ENCODE measurements at regions not wholly inside any gene's neighbourhood (a gene's known extent, or its start where the extent isn't known, plus 50 kb on each side); places are given as distances from the start of the nearest gene placed in this dataset.
"Not testable (repeated sequence)": the region's sequence is repeated elsewhere in the genome, so short reads cannot be mapped to it uniquely, and the experiment has no call there.

- no peak for DNase-seq (ENCODE audit: low read depth in 1 of 2, low spot score in 2 of 2)
- Histone ChIP-seq H3K4me1 (replicated peaks) (peaks cover 7% of the 10 kb centered on the region), H3K9me3 (replicated peaks) (no peaks in the 10 kb centered on the region), H3K27me3 (replicated peaks) (no peaks in the 10 kb centered on the region), H3K4me3 (no peak overlapping the region), H3K27ac (no peak overlapping the region), H3K36me3 (no peaks in the 10 kb centered on the region)
Measured at GRCh38 chr1:67612788-67613241, 72.2 kb upstream of the GADD45A start.

GRCh38 chr1:67613479-67613878 lies 71.5 kb upstream of the GADD45A start:
- not testable (repeated sequence) for H3K36me3 ChIP-seq; H3K27me3 ChIP-seq (replicated peaks); DNase-seq (ENCODE audit: low read depth in 1 of 2, low spot score in 2 of 2)

GRCh38 chr1:67614511-67614934 lies 70.5 kb upstream of the GADD45A start:
- H3K27ac ChIP-seq: no peak overlapping the region
- peaks cover 22% of the 10 kb centered on the region for H3K4me1 ChIP-seq (replicated peaks)
- H3K27me3 ChIP-seq (replicated peaks): no peaks in the 10 kb centered on the region
- H3K9me3 ChIP-seq (replicated peaks): no peaks in the 10 kb centered on the region
- no peak overlapping the region for H3K4me3 ChIP-seq
- no peaks in the 10 kb centered on the region for H3K36me3 ChIP-seq
- no peak for DNase-seq (ENCODE audit: low read depth in 1 of 2, low spot score in 2 of 2)

More at GRCh38 chr1:67613479-67613878, 71.5 kb upstream of the GADD45A start:
- H3K27ac ChIP-seq; H3K4me3 ChIP-seq; H3K9me3 ChIP-seq (replicated peaks): not testable (repeated sequence)
- H3K4me1 ChIP-seq (replicated peaks): peaks cover 13% of the 10 kb centered on the region

- no peaks in the 10 kb centered on the region for H3K27me3 ChIP-seq (replicated peaks)
Measured at GRCh38 chr1:67615886-67616285, 69.1 kb upstream of the GADD45A start.

GRCh38 chr1:67616394-67616985 lies 68.5 kb upstream of the GADD45A start:
- peaks cover 22% of the 10 kb centered on the region for H3K4me1 ChIP-seq (replicated peaks)
- no peak overlapping the region for H3K27ac ChIP-seq
- H3K9me3 ChIP-seq (replicated peaks): no peaks in the 10 kb centered on the region
- no peak for DNase-seq (ENCODE audit: low read depth in 1 of 2, low spot score in 2 of 2)
- no peaks in the 10 kb centered on the region for H3K36me3 ChIP-seq
- no peak overlapping the region for H3K4me3 ChIP-seq
- H3K27me3 ChIP-seq (replicated peaks): no peaks in the 10 kb centered on the region

More at GRCh38 chr1:67615886-67616285, 69.1 kb upstream of the GADD45A start:
- Histone ChIP-seq H3K36me3 (no peaks in the 10 kb centered on the region), H3K4me1 (replicated peaks) (peaks cover 22% of the 10 kb centered on the region), H3K4me3 (no peak overlapping the region), H3K27ac (no peak overlapping the region), H3K9me3 (replicated peaks) (no peaks in the 10 kb centered on the region)
- no peak for DNase-seq (ENCODE audit: low read depth in 1 of 2, low spot score in 2 of 2)

- peak overlapping the region; percentile 56 for H3K27ac ChIP-seq
- no peaks in the 10 kb centered on the region for H3K27me3 ChIP-seq (replicated peaks)
- peaks cover 22% of the 10 kb centered on the region for H3K4me1 ChIP-seq (replicated peaks)
- DNase-seq (ENCODE audit: low read depth in 1 of 2, low spot score in 2 of 2): peak; percentile 69 to 70
- no peaks in the 10 kb centered on the region for H3K9me3 ChIP-seq (replicated peaks)
- H3K4me3 ChIP-seq: peak overlapping the region; percentile 23
- no peaks in the 10 kb centered on the region for H3K36me3 ChIP-seq
Measured at GRCh38 chr1:67618285-67619018, 66.5 kb upstream of the GADD45A start.

- no peaks in the 10 kb centered on the region for H3K9me3 ChIP-seq (replicated peaks)
- no peak overlapping the region for H3K4me3 ChIP-seq
- H3K36me3 ChIP-seq: no peaks in the 10 kb centered on the region
- H3K27ac ChIP-seq: peak overlapping the region; percentile 56
- no peak for DNase-seq (ENCODE audit: low read depth in 1 of 2, low spot score in 2 of 2)
- no peaks in the 10 kb centered on the region for H3K27me3 ChIP-seq (replicated peaks)
- H3K4me1 ChIP-seq (replicated peaks): peaks cover 22% of the 10 kb centered on the region
Measured at GRCh38 chr1:67619080-67619479, 65.9 kb upstream of the GADD45A start.

- no peaks in the 10 kb centered on the region for H3K27me3 ChIP-seq (replicated peaks)
- no peak overlapping the region for H3K4me3 ChIP-seq
- H3K4me1 ChIP-seq (replicated peaks): peaks cover 25% of the 10 kb centered on the region
- DNase-seq (ENCODE audit: low read depth in 1 of 2, low spot score in 2 of 2): peak in 1 of 2 experiments; percentile 22
- H3K27ac ChIP-seq: no peak overlapping the region
- H3K36me3 ChIP-seq: no peaks in the 10 kb centered on the region
- peaks cover 11% of the 10 kb centered on the region; the same call in 1 of the 2 replicates for H3K9me3 ChIP-seq (replicated peaks)
Measured at GRCh38 chr1:67623906-67624305, 61.1 kb upstream of the GADD45A start.

- Histone ChIP-seq H3K27me3 (replicated peaks) (no peaks in the 10 kb centered on the region), H3K27ac (no peak overlapping the region), H3K9me3 (replicated peaks) (peaks cover 11% of the 10 kb centered on the region; the same call in 1 of the 2 replicates), H3K4me3 (no peak overlapping the region), H3K4me1 (replicated peaks) (peaks cover 26% of the 10 kb centered on the region), H3K36me3 (no peaks in the 10 kb centered on the region)
- peak in 1 of 2 experiments; percentile 15 for DNase-seq (ENCODE audit: low read depth in 1 of 2, low spot score in 2 of 2)
Measured at GRCh38 chr1:67624680-67625079, 60.3 kb upstream of the GADD45A start.

- Histone ChIP-seq H3K9me3 (replicated peaks) (peaks cover 11% of the 10 kb centered on the region; the same call in 1 of the 2 replicates), H3K27ac (peak overlapping the region; percentile 48), H3K4me1 (replicated peaks) (peaks cover 26% of the 10 kb centered on the region), H3K36me3 (no peaks in the 10 kb centered on the region), H3K27me3 (replicated peaks) (no peaks in the 10 kb centered on the region), H3K4me3 (no peak overlapping the region)
- peak; percentile 78 to 81 for DNase-seq (ENCODE audit: low read depth in 1 of 2, low spot score in 2 of 2)
Measured at GRCh38 chr1:67626090-67626860, 58.7 kb upstream of the GADD45A start.

GRCh38 chr1:67626861-67627235 lies 58.2 kb upstream of the GADD45A start:
- Histone ChIP-seq H3K4me1 (replicated peaks) (peaks cover 26% of the 10 kb centered on the region), H3K9me3 (replicated peaks) (peaks cover 11% of the 10 kb centered on the region; the same call in 1 of the 2 replicates), H3K27ac (peak overlapping the region; percentile 48), H3K4me3 (no peak overlapping the region), H3K27me3 (replicated peaks) (no peaks in the 10 kb centered on the region), H3K36me3 (no peaks in the 10 kb centered on the region)
- DNase-seq (ENCODE audit: low read depth in 1 of 2, low spot score in 2 of 2): no peak

GRCh38 chr1:67627336-67627735 lies 57.7 kb upstream of the GADD45A start:
- H3K27ac ChIP-seq: peak overlapping the region; percentile 48
- H3K4me1 ChIP-seq (replicated peaks): peaks cover 26% of the 10 kb centered on the region
- DNase-seq (ENCODE audit: low read depth in 1 of 2, low spot score in 2 of 2): no peak
- peaks cover 11% of the 10 kb centered on the region; the same call in 1 of the 2 replicates for H3K9me3 ChIP-seq (replicated peaks)
- H3K4me3 ChIP-seq: no peak overlapping the region
- H3K27me3 ChIP-seq (replicated peaks): no peaks in the 10 kb centered on the region
- no peaks in the 10 kb centered on the region for H3K36me3 ChIP-seq

- no peak overlapping the region for H3K4me3 ChIP-seq
- H3K4me1 ChIP-seq (replicated peaks): peaks cover 26% of the 10 kb centered on the region
- no peaks in the 10 kb centered on the region for H3K36me3 ChIP-seq
- H3K27me3 ChIP-seq (replicated peaks): no peaks in the 10 kb centered on the region
- no peak overlapping the region for H3K27ac ChIP-seq
- DNase-seq (ENCODE audit: low read depth in 1 of 2, low spot score in 2 of 2): peak in 1 of 2 experiments; percentile 24
- H3K9me3 ChIP-seq (replicated peaks): peaks cover 11% of the 10 kb centered on the region; the same call in 1 of the 2 replicates
Measured at GRCh38 chr1:67627906-67628305, 57.1 kb upstream of the GADD45A start.

All from SJSA1 (cell line).